COLO668 (cell line): ENCODE measurements at regions not wholly inside any gene's neighbourhood (a gene's known extent, or its start where the extent isn't known, plus 50 kb on each side); places are given as distances from the start of the nearest gene placed in this dataset.

Source experiments
- DNase-seq: peaks from one replicate; lab custom pipeline; 2025; ENCODE audit not compliant: unreplicated experiment; lab: John Stamatoyannopoulos, UW

DNA sequence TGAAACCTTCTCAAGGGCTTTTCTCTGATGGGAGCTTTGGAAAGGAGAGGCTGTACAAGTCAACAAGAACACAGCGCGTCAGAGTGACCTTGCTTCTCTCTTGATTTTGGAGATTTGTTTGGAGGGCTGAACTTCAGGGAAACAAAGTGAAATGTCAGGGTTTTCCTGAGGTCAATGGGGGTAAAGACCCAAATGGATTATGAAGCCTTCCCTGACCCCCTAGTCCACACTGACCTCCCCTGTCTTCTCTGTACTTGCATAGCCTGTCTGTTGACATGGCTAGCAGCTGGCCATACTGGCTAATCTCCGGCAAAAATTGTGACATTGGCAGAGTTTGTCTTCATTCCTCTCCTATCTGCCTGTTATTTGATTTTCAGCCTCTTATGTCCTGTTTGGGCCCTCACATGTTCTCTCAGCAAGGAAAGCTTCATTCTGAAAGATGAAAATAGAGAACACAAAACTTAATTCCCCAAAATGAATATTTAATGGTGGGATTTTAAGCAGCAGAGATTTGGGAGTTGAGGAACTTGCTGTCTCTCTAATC, 149.3 kb upstream of the HAAO start:
- DNase-seq: no peak

DNA sequence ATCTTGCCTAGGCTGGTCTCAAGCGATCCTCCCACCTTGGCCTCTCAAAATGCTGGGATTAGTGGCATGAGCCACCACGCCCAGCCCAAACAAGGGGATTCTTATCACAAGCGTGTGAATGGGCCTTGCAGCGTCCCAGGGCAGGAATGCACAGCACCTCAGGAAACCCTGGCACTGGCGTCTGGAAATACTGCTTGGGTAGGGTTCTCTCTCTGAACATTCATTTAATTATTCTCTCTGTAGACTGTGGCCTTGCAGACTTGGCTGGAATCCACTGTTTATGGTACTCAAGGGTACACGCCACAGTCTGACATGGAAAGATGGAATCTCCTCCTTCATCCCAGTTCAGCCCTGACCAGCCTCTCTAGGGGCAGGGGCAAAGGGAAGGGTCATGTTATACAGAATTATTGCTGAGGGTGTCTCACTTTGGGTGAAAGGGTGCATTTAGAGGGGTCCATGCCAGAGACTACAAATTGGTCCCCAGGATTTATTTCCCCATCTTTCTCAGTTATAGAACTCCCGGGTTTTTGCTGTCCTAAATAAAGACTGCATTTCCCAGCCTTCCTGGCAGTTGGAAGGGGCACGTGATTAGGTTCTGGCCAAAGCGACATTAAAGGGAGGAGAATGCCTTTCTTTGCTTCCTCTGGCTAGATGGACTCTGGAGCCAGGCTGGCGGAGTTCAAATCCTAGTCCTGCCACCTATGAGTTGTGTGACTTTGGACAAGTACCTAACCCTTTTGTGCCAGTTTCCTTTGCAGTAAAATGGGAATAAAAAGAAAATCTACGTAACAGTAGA, 147.2 kb upstream of the HAAO start:
- DNase-seq: no peak

DNA sequence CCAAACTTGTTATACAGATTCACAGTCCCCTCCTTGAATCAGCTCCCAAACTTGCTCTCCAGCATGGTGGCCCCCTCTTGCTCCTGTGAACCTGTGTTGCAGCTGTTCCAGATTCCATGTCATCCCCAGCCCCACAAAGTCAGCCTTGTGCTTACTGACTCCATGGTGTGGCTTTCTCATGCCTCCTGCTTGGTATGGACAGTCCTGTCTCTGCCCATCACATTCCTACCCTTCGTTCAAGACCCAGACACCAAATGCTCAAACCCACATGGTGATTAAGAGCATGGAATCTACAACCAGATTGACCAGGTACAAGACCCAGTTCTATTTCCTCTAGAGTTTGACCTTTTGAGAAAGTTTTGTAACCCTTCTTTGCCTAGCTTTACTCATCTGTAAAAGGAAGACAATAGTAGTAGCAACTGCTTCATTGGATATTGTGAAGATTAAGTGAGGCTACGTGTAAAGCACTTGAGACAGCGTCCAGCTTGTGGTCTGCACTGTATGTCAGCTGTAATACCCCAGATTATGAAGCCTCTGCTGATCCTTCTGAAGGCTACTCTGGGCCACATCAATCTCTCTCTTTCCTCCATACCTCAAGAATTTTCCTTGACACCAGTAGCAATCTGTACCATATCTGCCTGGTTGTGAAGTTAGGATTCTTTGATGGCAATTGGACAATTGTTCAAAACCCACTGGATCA, 146.4 kb upstream of the HAAO start:
- DNase-seq: no peak

DNA sequence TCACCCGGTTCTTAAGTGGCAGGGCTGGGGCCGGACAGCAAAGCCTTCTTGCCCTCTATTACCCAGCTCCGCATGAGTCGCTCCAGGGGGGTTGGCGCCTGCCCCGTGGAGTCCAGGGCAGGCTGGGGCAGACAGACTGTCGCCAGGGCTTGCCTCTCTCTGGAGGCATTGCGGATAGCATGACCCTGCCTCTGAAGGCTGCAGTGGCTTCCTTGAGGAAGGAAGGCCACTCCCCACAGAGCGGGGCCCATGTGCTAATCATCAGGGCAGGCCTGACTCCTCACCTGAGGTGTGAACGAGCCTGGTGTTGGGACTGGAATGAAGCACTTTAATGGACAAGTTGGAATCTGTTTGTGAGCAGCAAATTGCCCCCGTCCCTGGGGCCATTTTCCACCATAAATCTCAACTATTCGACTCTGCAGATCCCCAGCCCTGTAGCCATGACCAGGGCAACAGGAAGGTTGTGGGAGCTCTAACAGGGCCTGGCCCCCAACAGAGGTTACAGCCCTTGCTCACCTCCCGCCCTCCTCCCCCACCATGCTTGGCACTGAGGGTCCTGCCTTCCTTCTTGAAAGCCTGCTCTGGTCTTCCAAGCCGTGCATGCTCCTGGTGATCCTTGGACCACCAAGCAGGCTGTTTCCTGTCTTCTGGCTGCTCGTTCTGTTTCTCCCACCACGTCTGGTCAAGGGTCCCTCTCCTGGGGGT, 144.9 kb upstream of the HAAO start:
- no peak for DNase-seq

DNA sequence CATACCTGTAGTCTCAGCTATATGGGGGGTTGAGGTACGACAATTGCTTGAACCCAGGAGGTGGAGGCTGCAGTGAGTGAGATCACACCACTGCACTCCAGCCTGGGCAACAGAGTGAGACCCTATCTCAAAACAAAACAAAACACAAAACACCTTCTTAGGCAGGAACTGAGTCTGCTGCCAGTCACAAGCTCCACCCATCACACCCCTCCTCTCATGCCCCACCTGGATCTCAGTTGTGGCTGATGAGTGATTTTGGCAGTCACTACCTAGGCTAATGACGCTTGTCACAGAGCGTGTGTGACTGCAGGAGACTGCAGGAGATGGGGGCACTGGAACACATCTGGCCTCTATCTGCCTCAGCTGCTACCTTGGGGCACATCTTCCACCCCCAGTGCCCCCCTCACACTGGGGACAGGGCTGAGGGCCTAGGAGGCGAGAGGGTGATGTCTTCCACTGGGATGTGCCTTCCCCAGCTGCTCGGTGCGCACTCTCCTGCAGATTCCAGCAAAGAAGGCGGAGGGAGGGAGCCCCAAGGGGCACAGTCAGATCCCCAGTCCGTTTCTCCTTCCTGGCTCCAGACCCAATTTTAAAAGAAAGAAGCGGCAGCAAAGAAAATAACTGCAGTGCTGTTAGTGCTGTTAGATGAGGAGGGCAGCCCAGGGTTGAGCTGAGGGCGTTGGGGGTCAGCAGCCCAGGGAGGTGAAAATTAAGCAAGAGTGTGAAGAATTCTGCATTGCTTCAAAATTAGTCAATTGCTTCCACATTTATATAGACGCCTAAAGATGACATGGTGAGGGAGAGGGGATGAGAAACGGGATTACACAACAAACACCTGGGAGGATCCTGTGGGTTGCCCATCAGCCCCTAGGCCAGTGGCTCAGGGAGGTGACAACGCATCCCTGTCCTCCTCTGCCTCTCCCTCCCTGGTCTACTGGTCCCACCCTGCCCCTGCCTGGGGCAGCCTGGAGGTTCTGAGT, 143.6 kb upstream of the HAAO start:
- no peak for DNase-seq

DNA sequence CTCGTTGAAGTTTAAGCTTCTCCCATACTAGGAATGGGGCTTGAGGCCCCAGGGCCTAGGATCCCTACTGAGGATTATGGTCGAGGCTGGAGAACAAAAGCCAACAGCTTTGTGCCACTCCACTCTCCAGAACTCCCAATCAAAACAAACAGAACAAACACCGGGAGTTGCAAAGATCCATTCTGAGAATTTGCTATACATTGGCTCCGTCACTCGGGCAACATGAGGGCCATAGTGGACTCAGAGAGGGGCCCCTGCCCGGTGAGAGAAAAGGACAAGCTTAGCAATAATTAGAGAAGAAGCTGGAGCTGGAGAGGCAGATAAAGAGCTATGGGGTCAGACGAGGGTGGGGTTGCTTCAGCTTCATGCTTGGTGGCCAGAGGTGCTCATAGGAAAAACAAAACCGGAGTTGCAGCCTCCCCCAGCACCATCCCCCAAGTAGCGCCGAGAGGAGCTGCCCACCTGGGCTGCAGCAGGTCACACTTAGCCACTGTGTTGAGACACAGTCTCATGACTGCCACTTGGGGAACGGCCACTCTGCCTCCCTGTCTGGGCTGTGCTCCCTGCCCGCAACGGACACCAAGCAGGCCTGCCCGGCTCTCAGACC, 142.3 kb upstream of the HAAO start:
- no peak for DNase-seq

DNA sequence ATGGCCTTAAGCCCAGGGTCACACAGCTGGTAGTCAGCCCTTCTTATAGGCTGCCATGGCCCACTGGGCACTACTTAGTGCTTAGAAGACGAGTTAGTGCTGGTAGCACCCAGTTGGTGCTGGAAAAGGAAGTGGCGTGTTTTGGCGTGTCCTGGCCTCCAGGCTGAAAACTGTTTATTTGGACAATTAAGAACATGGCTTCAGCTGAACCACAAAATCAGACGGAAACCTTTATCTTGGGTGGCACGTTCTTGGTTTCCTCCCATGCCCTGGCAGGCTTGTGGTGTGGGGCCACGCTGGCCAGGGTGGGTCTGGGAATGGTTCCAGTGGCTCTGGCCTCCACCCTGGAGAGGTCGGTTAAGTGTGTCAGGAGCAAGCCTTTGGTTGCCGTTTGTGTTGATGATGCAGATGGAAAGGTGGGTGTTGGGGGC, 141.5 kb upstream of the HAAO start:
- no peak for DNase-seq

DNA sequence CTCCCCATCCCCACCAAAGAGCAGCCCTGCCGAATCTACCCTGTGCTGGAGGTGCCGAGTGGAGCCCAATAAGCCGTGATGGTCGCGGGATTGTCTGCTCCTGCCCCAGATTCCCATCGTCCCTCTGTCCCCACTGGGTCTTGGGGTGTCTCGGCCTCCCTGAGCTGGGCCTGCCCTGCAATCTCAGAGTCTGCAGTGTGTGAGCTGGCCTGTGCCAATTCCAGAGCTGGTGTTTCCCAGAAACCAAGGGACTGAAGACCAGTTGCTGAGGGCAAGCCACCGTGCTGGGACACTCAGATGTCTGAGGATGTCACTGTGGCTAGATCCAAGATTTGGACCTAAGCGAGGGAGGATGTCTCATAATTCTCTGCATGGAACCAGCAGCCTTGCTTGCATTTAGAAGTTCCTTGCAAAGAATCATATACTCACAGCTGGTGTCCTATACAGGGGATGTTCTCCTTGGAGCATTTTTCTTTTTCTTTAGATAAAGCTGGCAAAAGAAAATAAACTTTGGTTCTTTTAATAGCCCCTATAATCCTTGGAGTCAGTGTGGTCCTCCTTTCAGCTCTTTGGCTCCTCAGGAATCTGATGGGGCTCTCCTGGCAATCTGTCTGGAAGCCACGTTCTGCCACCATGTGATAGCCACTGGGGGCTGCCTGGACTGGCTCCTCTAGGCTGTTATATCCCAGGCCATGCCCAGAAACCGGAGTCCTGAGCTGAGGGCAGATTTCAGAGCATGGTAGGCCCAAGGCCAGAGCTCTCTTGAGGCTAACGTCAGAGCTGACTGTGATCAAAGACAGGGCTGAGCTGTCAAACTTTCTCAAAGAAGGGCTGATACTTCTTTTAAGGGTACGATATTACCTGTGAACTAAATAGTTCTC, 140.1 kb upstream of the HAAO start:
- no peak for DNase-seq

DNA sequence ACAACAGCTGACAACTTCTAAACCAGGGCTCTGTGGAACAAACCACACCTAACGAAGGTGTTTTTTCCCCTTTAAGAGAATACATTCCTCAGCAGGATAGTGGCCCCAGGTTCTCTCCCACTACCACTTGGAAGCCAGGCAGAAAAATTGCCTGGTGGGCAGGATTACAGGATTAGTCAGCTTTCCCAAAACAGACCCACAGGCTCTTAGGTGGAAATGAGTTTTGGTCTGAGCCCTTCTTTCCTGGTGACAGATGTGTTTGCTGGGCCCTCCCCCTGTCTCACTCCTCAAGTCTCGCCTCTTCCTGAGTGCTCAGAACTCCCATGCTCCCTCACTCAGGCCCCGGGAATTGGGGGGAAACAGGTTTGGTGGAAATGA, 139.4 kb upstream of the HAAO start:
- DNase-seq: no peak

DNA sequence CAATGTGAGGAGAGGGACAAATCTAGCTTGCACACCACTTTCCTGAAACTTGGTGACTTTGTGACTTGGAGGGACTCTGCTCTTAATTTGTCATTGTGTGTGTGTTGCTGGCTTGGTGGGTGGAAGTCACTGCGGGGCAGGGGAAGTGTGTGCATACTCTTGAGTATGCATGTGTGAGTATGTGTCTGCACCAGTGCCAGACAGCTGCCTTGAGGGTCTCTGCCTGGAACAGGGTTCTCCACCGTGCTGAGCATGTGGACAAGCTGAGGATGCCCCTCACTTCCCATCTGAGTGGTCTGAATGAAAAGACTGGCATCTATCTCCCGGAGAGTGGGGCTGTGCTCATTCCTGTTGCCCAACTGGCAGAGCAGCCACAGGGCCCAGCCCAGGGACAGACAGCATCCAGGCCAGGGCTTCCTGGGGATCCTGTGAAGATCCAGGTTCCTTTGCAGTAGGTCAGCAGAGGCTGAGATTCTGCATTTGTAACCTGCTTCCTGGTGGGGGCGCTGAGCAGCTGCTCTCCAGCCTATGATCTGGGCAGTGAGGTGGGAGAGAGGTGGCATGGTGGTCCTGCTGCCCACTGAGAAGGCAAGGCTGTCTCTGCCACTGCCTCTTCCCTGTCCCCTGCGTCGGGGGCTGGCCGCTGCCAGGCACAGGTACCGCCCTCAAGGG, 138.9 kb upstream of the HAAO start:
- DNase-seq: peak; percentile 7

DNA sequence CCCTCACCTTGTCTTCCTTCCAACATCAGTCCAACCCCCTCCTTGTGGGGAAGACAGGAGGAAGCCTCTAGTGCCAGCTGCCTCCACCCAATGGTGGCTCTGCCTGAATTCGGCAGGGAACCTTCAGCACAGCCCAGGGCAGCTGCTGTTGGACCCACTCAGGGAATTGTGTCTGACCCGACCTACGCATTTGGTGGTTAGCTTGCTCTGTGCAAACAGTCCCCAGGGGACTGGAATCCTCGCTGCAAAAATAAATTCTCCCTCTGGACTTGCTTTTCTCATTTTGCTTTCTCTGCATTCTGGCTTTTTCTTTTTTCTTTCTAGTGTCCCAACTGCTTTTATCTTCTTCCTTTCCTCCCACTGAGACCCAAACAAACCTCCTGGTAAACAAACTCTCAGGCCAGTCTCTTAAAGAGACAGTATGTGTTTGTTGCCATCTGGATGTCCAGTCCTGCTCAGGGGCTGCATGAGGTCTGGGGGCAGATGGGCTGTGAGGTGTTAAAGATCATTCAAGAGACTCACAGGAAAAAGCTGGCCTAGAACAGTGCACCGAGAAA, 137.7 kb upstream of the HAAO start:
- peak; percentile 44 for DNase-seq

DNA sequence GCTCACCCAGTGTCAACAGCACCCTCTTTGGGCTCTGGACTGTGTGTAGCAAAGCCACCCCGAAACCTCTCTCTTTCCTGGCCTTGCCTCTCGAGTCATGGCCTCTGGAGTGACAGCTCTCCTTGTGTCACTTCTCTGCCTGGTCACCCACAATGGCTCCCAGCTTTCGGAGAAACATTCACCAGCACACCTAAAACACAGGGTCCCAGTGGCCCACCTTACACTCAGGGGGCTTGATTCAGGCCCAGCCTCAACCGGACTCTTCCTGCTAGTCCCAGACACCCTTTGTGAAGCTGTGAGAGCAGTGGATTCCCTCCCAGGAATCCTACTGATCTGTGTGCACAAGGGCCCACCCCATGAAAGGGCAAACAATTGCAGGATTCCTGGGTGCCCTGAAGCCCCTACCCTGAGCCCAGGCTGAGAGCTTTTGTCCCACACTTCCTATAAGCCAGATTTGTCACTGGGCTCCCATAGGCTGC, 137.2 kb upstream of the HAAO start:
- no peak for DNase-seq

DNA sequence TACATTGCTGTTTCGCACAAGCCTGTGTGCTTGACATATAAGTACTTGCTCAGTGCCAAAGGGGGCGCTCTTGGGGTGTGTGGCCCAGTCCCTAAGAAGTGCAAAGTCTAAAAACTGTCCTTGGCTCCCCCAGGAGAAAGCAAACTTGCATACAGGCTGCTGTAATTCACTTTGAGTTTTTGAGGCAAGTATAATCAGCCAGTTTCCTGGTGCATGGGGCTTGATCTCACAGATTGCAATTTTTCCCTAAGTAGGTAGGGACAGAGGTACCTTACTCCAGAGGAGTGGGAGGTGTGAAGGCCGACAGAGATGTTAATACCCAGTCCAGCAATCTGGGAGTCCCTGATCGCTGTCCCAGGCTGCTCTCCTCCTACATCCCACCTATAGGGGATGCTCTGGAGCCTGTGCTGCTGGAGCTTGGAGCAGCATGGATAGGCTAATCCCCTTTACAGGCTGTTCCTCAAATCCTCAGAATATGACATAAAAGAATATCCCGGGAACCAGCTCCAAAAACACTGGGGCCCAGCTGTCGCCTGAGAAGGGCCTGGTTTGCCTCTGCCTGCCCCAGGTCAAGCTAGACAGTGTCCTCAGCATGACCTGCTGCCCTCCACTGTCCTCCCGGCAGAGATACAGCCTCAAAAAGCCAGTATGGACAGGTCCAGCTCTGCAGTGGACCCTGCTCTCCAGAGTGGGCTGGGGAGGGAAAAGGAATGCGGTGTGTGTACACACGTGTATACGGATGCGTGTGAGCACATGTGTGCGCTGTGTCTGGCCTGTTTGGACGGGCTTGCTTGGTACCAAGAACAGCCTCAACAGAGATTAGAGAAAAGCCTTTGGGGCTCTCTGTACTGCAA, 136.5 kb upstream of the HAAO start:
- DNase-seq: peak; percentile 30

DNA sequence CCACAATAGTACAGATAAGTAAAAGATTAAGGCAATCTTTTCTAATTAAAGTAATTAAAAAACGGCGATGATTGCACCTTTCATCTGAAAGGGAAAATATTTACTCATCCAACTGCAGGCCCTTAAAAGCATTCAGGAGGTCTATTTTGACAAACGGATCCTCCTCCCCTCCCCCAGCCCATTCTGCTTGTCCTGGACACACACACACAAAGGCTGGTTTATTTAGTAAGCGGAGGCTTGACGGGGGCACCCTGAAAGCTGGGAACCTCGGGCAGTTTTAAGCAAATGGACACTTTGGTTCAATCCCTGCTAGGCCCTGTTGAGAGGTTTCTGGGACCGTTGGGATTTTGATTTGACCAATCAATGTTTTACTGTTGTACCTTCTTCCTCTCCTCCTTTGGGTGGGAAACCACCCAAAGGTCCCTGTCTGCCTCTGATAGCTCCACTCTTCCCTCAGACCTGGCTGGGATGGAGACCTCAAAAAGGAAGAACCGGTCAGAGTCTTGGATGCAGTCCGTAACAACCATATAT, 135.8 kb upstream of the HAAO start:
- DNase-seq: peak; percentile 60

DNA sequence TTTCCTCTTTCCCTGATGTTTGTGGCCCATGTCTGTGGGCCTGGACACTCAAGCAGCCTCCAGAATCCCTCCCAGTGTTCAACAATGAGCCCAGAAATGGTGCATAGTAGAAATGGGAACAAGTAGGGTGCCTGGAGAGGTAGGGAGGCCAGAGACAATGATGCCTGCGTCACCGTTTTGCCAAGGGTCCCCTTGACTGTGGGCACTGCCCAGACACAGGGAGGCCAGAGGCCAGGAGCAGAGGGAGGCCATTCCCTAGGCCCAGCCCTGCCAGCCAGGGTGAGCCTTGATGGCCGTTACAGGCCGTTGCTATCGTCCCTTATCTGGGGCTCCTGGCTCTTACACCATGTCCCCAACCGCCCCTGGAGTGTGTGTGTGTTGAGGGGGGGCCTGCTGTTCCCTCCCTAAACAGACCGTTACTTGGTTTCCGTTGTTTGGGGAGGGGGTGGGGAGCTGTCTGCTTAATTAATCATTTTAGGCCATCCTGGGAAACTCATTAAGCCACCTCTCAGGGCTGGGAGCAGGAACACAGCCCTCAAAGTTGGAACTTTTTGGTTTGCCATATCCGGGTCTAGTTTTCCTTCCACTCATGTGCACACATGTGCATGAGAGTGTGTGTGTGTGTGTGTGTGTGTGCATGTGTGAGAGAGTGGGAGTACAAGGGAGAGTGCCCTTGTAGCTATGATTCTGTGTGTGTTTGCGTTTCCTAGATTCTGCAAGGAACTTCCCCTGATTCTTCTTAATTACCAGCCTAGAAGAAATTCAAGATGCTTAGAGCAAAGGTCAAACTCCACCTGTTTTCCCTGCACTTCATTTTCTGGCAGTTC, 135.2 kb upstream of the HAAO start:
- peak; percentile 44 for DNase-seq
